Calu3 (cell line): ENCODE measurements at regions not wholly inside any gene's neighbourhood (a gene's known extent, or its start where the extent isn't known, plus 50 kb on each side); places are given as distances from the start of the nearest gene placed in this dataset.

Experiments
- BruUV-seq: library from RNA; stranded (reverse); fragments of 400-500 nt; replicated peaks from 2 replicates; lab custom pipeline; 2021; lab: Mats Ljungman, UMichigan
- CTCF ChIA-PET: fragments of 300-600 bp; sonication (Branson Sonifier 250); formaldehyde crosslinking; loops from one replicate; lab custom pipeline; 2022; ENCODE audit warnings: antibody characterized with exemption; lab: Charles Lee
- DNase-seq: peaks from one replicate; pipeline ENCODE4 v3.0.0; 2022
- H3K27ac Mint-ChIP-seq: one replicate; pipeline ENCODE4 v1.8.0; 2022; ENCODE audit warnings: mixed read lengths; ENCODE audit not compliant: unreplicated experiment
- H3K27me3 Mint-ChIP-seq: one replicate; pipeline ENCODE4 v1.8.0; 2022; ENCODE audit warnings: mixed read lengths; ENCODE audit not compliant: unreplicated experiment
- H3K36me3 Mint-ChIP-seq: one replicate; pipeline ENCODE4 v1.8.0; 2022; ENCODE audit warnings: mild to moderate bottlenecking, moderate library complexity, mixed read lengths; ENCODE audit not compliant: insufficient read depth, unreplicated experiment
- H3K4me1 Mint-ChIP-seq: one replicate; pipeline ENCODE4 v1.8.0; 2022; ENCODE audit warnings: mild to moderate bottlenecking, low read depth, mixed read lengths; ENCODE audit not compliant: unreplicated experiment
- H3K4me3 Mint-ChIP-seq: one replicate; pipeline ENCODE4 v1.8.0; 2022; ENCODE audit warnings: mild to moderate bottlenecking, low read depth, moderate library complexity, mixed read lengths; ENCODE audit not compliant: unreplicated experiment
- H3K9me3 Mint-ChIP-seq: one replicate; pipeline ENCODE4 v1.8.0; 2022; ENCODE audit warnings: low read depth, mixed read lengths; ENCODE audit not compliant: unreplicated experiment
- intact Hi-C: fragments of 100-400 bp; cut with micrococcal nuclease; formaldehyde crosslinking; loops from one replicate; pipeline ENCODE4 v1.10.0; 2022; ENCODE audit not compliant: unreplicated experiment
- TF ChIP-seq, protein P1 (sequence below): fragments of 200-600 bp; IDR thresholded peaks from one replicate; pipeline ENCODE4 v1.8.0; 2022; ENCODE audit warnings: antibody characterized with exemption; ENCODE audit not compliant: unreplicated experiment

DNA sequence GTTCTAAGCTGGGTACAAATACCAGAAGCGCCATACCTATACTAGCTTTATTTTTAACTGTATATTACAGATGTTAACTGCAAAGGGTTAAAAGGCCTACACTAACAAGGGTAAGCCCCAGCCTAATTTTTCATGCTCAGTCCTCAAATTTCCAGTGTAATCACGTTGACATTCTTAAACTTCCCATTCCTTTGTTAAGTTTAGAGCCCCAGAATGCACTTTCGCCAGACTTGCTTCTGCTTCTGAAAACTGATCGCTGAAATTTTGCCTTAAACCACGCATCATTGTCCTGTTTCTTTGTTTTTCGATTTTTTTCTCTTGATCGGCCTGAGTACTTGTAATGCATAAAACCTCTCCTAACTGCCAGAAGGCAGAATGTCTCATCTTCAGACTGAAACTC lies 2141.9 kb upstream of the AGA start:
- Mint-ChIP-seq H3K36me3 (no peaks in the 10 kb centered on the region), H3K9me3 (no peaks in the 10 kb centered on the region), H3K27ac (no peak overlapping the region), H3K4me3 (no peak overlapping the region), H3K27me3 (no peaks in the 10 kb centered on the region), H3K4me1 (no peaks in the 10 kb centered on the region)
- TF ChIP-seq, protein P1, sequence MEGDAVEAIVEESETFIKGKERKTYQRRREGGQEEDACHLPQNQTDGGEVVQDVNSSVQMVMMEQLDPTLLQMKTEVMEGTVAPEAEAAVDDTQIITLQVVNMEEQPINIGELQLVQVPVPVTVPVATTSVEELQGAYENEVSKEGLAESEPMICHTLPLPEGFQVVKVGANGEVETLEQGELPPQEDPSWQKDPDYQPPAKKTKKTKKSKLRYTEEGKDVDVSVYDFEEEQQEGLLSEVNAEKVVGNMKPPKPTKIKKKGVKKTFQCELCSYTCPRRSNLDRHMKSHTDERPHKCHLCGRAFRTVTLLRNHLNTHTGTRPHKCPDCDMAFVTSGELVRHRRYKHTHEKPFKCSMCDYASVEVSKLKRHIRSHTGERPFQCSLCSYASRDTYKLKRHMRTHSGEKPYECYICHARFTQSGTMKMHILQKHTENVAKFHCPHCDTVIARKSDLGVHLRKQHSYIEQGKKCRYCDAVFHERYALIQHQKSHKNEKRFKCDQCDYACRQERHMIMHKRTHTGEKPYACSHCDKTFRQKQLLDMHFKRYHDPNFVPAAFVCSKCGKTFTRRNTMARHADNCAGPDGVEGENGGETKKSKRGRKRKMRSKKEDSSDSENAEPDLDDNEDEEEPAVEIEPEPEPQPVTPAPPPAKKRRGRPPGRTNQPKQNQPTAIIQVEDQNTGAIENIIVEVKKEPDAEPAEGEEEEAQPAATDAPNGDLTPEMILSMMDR, result no peak
- BruUV-seq, result no TSS peak
- CTCF ChIA-PET, result no interaction called here
- intact Hi-C loops, result no loop called here
- no peak for DNase-seq

DNA sequence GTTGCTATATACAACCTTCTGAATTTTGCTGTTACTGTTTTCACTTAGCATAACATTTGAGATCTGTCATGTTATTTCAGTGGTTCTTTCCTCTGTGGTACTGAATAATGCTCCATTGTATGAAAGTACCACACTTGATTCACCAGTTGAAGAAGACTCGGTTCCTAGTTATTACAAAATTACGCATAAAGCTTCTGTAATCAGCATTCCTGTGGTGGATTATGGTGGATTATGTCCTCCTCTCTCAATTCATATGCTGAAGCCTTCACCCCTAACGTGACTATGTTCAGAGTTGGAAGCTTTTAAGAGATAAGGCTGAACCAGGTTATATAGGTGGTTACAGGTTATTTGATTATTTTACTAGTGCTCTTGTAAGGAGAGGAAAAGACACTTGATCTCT lies 2143.5 kb upstream of the AGA start:
- Mint-ChIP-seq H3K4me1 (no peaks in the 10 kb centered on the region), H3K27me3 (no peaks in the 10 kb centered on the region), H3K4me3 (no peak overlapping the region), H3K36me3 (no peaks in the 10 kb centered on the region), H3K9me3 (no peaks in the 10 kb centered on the region), H3K27ac (no peak overlapping the region)
- intact Hi-C loops, result no loop called here
- CTCF ChIA-PET, result no interaction called here
- TF ChIP-seq, protein P1, result no peak
- no TSS peak for BruUV-seq
- no peak for DNase-seq

DNA sequence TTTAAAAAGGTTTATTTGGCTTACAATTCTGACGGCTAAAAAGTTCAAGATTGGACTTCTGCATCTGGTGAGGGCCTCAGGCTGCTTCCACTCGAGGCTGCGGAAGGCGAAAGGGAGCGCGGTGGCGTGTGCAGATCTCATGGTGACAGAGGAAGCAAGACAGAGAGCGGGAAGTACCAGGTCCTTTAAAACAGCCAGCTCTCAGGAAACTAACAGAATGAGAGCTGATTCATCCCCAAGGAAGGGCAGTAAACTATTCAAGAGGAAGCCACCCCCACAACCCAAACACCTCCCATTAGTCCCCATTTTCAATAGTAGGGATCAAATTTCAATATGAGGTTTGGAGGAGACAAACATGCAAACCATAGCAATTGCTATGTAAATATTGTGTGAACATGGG lies 2144.2 kb upstream of the AGA start:
- TF ChIP-seq, protein P1, result no peak
- intact Hi-C loops, result no loop called here
- BruUV-seq, result no TSS peak
- CTCF ChIA-PET, result no interaction called here
- Mint-ChIP-seq H3K36me3 (no peaks in the 10 kb centered on the region), H3K9me3 (no peaks in the 10 kb centered on the region), H3K4me3 (no peak overlapping the region), H3K4me1 (no peaks in the 10 kb centered on the region), H3K27ac (no peak overlapping the region), H3K27me3 (no peaks in the 10 kb centered on the region)
- DNase-seq, result no peak

DNA sequence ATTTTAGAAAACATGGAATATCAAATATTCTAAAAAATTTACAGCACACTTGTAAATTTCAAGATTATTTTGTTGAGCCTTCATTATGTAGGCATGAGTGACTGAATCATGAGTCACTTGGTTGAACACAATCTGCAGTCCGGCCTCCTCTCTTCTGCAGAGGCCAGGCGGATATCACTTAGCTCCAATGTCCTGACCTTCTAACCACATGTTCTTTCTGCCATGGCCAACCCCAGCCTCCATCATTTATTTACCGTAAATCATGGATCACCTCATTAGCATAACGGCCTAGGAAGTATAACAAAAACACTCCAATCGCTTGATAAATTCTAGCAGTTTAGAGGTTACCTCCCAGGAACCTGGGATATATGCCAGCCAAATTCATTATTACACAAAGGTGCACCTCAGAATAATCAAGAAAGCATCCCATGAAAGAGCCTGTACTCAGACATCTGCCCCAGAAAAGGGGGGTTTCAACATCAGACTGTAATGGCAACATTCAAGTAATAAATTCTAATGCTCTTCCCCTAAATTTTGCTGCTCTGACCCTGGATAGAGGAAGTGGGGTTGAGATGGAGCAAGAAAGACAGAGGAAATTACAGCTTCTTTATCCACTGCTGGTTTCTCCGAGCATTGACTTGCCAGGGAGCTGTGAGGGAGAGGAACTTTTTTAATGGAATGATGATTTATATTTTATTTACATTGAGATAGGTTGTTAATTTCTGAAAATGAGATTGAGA lies 2153.6 kb upstream of the AGA start:
- H3K4me3 Mint-ChIP-seq, result no peak overlapping the region
- BruUV-seq, result no TSS peak
- no peaks in the 10 kb centered on the region for H3K9me3 Mint-ChIP-seq
- no peak overlapping the region for H3K27ac Mint-ChIP-seq
- DNase-seq, result no peak
- TF ChIP-seq, protein P1, result no peak
- no peaks in the 10 kb centered on the region for H3K36me3 Mint-ChIP-seq
- H3K27me3 Mint-ChIP-seq, result no peaks in the 10 kb centered on the region
- CTCF ChIA-PET, result no interaction called here
- no peaks in the 10 kb centered on the region for H3K4me1 Mint-ChIP-seq
- intact Hi-C loops, result no loop called here
